H9 (cell line): ENCODE measurements at regions not wholly inside any gene's neighbourhood (a gene's known extent, or its start where the extent isn't known, plus 50 kb on each side); places are given as distances from the start of the nearest gene placed in this dataset.

Experiments used
- DNase-seq: peaks from one replicate; pipeline ENCODE4 v3.0.0-alpha.2; 2017
- H2AFZ ChIP-seq: one replicate; pipeline ENCODE4 v1.6.1; 2013; ENCODE audit warnings: mild to moderate bottlenecking, low read length, control low read depth, moderate library complexity
- H2AK5ac ChIP-seq: 2 replicates; pipeline ENCODE4 v1.6.1; 2013; ENCODE audit warnings: low read length, control low read depth, mixed read lengths; ENCODE audit not compliant: insufficient read length
- H2BK120ac ChIP-seq: one replicate; pipeline ENCODE4 v1.6.1; 2013; ENCODE audit warnings: low read depth, mild to moderate bottlenecking, low read length, control low read depth, inconsistent platforms; ENCODE audit not compliant: poor library complexity, severe bottlenecking
- H2BK12ac ChIP-seq: 2 replicates; pipeline ENCODE4 v1.6.1; 2013; ENCODE audit warnings: low read length, control low read depth, mixed read lengths, low read depth; ENCODE audit not compliant: insufficient read length
- H2BK15ac ChIP-seq: 2 replicates; pipeline ENCODE4 v1.6.1; 2013; ENCODE audit warnings: low read depth, low read length, control low read depth
- H2BK20ac ChIP-seq: one replicate; pipeline ENCODE4 v1.6.1; 2013; ENCODE audit warnings: low read depth, mild to moderate bottlenecking, low read length, control low read depth, inconsistent platforms; ENCODE audit not compliant: poor library complexity, severe bottlenecking
- H2BK5ac ChIP-seq: 2 replicates; pipeline ENCODE4 v1.6.1; 2013; ENCODE audit warnings: low read length, control low read depth, mixed read lengths; ENCODE audit not compliant: insufficient read length
- H3K14ac ChIP-seq: 2 replicates; pipeline ENCODE4 v1.6.1; 2013; ENCODE audit warnings: low read length, control low read depth; ENCODE audit not compliant: insufficient read depth
- H3K18ac ChIP-seq: 2 replicates; pipeline ENCODE4 v1.6.1; 2013; ENCODE audit warnings: low read depth, mild to moderate bottlenecking, mixed read lengths, low read length, control low read depth; ENCODE audit not compliant: insufficient read length
- H3K23ac ChIP-seq: 2 replicates; pipeline ENCODE4 v1.6.1; 2013; ENCODE audit warnings: low read length, control low read depth, mixed read lengths, low read depth; ENCODE audit not compliant: insufficient read length
- H3K23me2 ChIP-seq: 2 replicates; pipeline ENCODE4 v1.6.1; 2013; ENCODE audit warnings: low read depth, mild to moderate bottlenecking, mixed read lengths, low read length, control low read depth; ENCODE audit not compliant: insufficient read length, poor library complexity, severe bottlenecking
- H3K27ac ChIP-seq: 2 replicates; pipeline ENCODE4 v1.5.1; 2013; ENCODE audit warnings: low read length, control low read depth, mixed read lengths, low read depth; ENCODE audit not compliant: insufficient read length
- H3K27me3 ChIP-seq: 2 replicates; pipeline ENCODE4 v1.6.1; 2013; ENCODE audit warnings: low read length, control low read depth, inconsistent platforms; ENCODE audit not compliant: insufficient read depth
- H3K4ac ChIP-seq: 2 replicates; pipeline ENCODE4 v1.6.1; 2013; ENCODE audit warnings: low read depth, mild to moderate bottlenecking, control low read depth, inconsistent platforms, low read length, moderate library complexity
- H3K4me1 ChIP-seq: 2 replicates; pipeline ENCODE4 v1.6.1; 2013; ENCODE audit warnings: low read length, control low read depth, inconsistent platforms; ENCODE audit not compliant: insufficient read depth
- H3K4me2 ChIP-seq: 2 replicates; pipeline ENCODE4 v1.6.1; 2013; ENCODE audit warnings: low read length, control low read depth, mixed read lengths; ENCODE audit not compliant: insufficient read length, insufficient read depth
- H3K56ac ChIP-seq: 2 replicates; pipeline ENCODE4 v1.6.1; 2013; ENCODE audit warnings: low read depth, mild to moderate bottlenecking, mixed read lengths, low read length, control low read depth; ENCODE audit not compliant: insufficient read length
- H3K79me1 ChIP-seq: 2 replicates; pipeline ENCODE4 v1.6.1; 2013; ENCODE audit warnings: low read depth, mild to moderate bottlenecking, moderate library complexity, low read length, control low read depth, inconsistent platforms; ENCODE audit not compliant: insufficient read depth, poor library complexity, severe bottlenecking
- H3K79me2 ChIP-seq: 2 replicates; pipeline ENCODE4 v1.6.1; 2013; ENCODE audit warnings: low read length, control low read depth, inconsistent platforms; ENCODE audit not compliant: insufficient read depth
- H3K9ac ChIP-seq: 2 replicates; pipeline ENCODE4 v1.6.1; 2013; ENCODE audit warnings: low read length, control low read depth, mixed read lengths; ENCODE audit not compliant: insufficient read length; ENCODE audit errors: extremely low read depth
- H3K9me3 ChIP-seq: one replicate; pipeline ENCODE4 v1.6.1; 2013; ENCODE audit warnings: low read depth, low read length, inconsistent platforms; ENCODE audit not compliant: control insufficient read depth
- H3T11ph ChIP-seq: one replicate; pipeline ENCODE4 v1.6.1; 2013; ENCODE audit warnings: mild to moderate bottlenecking, low read length, control low read depth, inconsistent platforms
- H4K20me1 ChIP-seq: one replicate; pipeline ENCODE4 v1.6.1; 2013; ENCODE audit not compliant: control insufficient read depth, insufficient read length, insufficient read depth
- H4K5ac ChIP-seq: 2 replicates; pipeline ENCODE4 v1.6.1; 2013; ENCODE audit warnings: low read depth, mild to moderate bottlenecking, mixed read lengths, low read length, control low read depth; ENCODE audit not compliant: insufficient read length
- H4K8ac ChIP-seq: replicated peaks from 2 replicates; pipeline ENCODE4 v1.6.1; 2013; ENCODE audit warnings: low read length, control low read depth, mixed read lengths, low read depth; ENCODE audit not compliant: insufficient read length
- H4K91ac ChIP-seq: 2 replicates; pipeline ENCODE4 v1.6.1; 2013; ENCODE audit warnings: low read depth, mild to moderate bottlenecking, moderate library complexity, mixed read lengths, low read length, control low read depth; ENCODE audit not compliant: insufficient read length
- H3K27ac Mint-ChIP-seq, 3 experiments: 2 replicates in 2 of 3; 3 replicates in 1 of 3; pipeline ENCODE4 v1.8.0; 2020 to 2021; ENCODE audit warnings: mixed read lengths in 3 of 3, mild to moderate bottlenecking in 1 of 3, moderate library complexity in 1 of 3
- H3K27me3 Mint-ChIP-seq: 2 replicates; pipeline ENCODE4 v1.8.0; 2021; ENCODE audit warnings: low read depth, mild to moderate bottlenecking, moderate library complexity, mixed read lengths
- H3K36me3 Mint-ChIP-seq, 3 experiments: 2 replicates in 2 of 3; 3 replicates in 1 of 3; pipeline ENCODE4 v1.8.0; 2020 to 2021; ENCODE audit warnings: low read depth in 3 of 3, mixed read lengths in 3 of 3; ENCODE audit not compliant: insufficient read depth in 1 of 3
- H3K4me1 Mint-ChIP-seq, 2 experiments: 2 replicates each; pipeline ENCODE4 v1.8.0; 2020; ENCODE audit warnings: mixed read lengths in 2 of 2
- H3K4me3 Mint-ChIP-seq, 2 experiments: 2 replicates in 1 of 2; 3 replicates in 1 of 2; pipeline ENCODE4 v1.8.0; 2020 to 2021; ENCODE audit warnings: mild to moderate bottlenecking in 2 of 2, mixed read lengths in 2 of 2, moderate library complexity in 1 of 2
- H3K9me3 Mint-ChIP-seq, 2 experiments: 2 replicates in 1 of 2; 3 replicates in 1 of 2; pipeline ENCODE4 v1.8.0; 2020; ENCODE audit warnings: mild to moderate bottlenecking in 2 of 2, mixed read lengths in 2 of 2, moderate library complexity in 1 of 2
- WGBS: extraction: QIAGEN DNeasy Blood & Tissue Kit; methylation state at CpG from one replicate; pipeline ENCODE4 v1.1.7; 2013; ENCODE audit warnings: missing lambda C conversion rate, low lambda C conversion rate, mixed read lengths; ENCODE audit not compliant: insufficient read length; ENCODE audit errors: extremely low coverage; 5-methylcytosine and 5-hydroxymethylcytosine counted together
- TF ChIP-seq, protein P1 (sequence below): fragments of 200-600 bp; sonication (generic); conservative IDR thresholded peaks from 3 replicates; pipeline ENCODE4 v1.8.0; 2021; ENCODE audit warnings: antibody characterized with exemption, mild to moderate bottlenecking

DNA sequence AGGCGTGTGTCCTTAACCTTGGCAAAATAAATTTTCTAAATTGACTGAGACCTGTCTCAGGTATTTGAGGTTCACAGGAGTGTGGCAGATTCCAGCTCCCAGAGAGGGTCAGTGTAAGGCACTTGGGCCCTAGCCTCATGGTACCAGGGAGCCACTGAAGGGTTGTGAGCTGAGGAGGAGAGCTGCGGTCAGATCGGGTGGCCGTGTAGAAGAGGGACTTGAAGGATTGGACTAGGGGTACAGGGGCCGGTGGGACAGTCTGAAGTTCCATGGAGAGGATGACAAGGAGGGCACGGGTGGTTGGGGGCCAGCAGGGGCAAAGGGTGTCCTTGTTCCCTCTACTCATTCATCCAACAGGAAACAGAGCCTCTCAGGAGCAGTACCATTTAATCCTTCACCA is 327.0 kb upstream of the HS6ST1 start:
- peak overlapping the region; percentile 86 for H3K27ac ChIP-seq
- no peaks in the 10 kb centered on the region for H3K79me2 ChIP-seq
- H3K4me1 ChIP-seq = peaks cover 14% of the 10 kb centered on the region
- H4K20me1 ChIP-seq = no peaks in the 10 kb centered on the region
- H3K56ac ChIP-seq = no peak overlapping the region
- no peak overlapping the region for H3T11ph ChIP-seq
- H2BK120ac ChIP-seq = no peak overlapping the region
- no peak overlapping the region for H3K23ac ChIP-seq
- Mint-ChIP-seq H3K4me3 (peak overlapping the region in 1 of 2 experiments; percentile 49; a peak in 1 of 5 replicates), H3K27me3 (peaks cover 7% of the 10 kb centered on the region), H3K4me1 (peaks cover 60 to 67% of the 10 kb centered on the region in 2 experiments), H3K27ac (peak overlapping the region; percentile 96 to 98 (median 97); a peak in 6 of 7 replicates), H3K9me3 (peaks cover 0 to 3% of the 10 kb centered on the region in 2 experiments; a peak in 1 of 5 replicates), H3K36me3 (peaks cover 0 to 8% (median 2%) of the 10 kb centered on the region in 3 experiments; a peak in 3 of 7 replicates)
- no peak overlapping the region for H2BK20ac ChIP-seq
- TF ChIP-seq, protein P1, sequence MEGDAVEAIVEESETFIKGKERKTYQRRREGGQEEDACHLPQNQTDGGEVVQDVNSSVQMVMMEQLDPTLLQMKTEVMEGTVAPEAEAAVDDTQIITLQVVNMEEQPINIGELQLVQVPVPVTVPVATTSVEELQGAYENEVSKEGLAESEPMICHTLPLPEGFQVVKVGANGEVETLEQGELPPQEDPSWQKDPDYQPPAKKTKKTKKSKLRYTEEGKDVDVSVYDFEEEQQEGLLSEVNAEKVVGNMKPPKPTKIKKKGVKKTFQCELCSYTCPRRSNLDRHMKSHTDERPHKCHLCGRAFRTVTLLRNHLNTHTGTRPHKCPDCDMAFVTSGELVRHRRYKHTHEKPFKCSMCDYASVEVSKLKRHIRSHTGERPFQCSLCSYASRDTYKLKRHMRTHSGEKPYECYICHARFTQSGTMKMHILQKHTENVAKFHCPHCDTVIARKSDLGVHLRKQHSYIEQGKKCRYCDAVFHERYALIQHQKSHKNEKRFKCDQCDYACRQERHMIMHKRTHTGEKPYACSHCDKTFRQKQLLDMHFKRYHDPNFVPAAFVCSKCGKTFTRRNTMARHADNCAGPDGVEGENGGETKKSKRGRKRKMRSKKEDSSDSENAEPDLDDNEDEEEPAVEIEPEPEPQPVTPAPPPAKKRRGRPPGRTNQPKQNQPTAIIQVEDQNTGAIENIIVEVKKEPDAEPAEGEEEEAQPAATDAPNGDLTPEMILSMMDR = no peak
- no peaks in the 10 kb centered on the region for H3K23me2 ChIP-seq
- H2AFZ ChIP-seq = no peak overlapping the region
- H4K5ac ChIP-seq = no peak overlapping the region
- peak overlapping the region; percentile 66 for H3K18ac ChIP-seq
- peak overlapping the region; percentile 47 for H2BK12ac ChIP-seq
- peak overlapping the region; percentile 42 for H3K4me2 ChIP-seq
- H3K79me1 ChIP-seq = no peaks in the 10 kb centered on the region
- no peaks in the 10 kb centered on the region for H3K9me3 ChIP-seq
- H2BK15ac ChIP-seq = no peak overlapping the region
- no peak overlapping the region for H3K9ac ChIP-seq
- H3K4ac ChIP-seq = no peak overlapping the region
- H2BK5ac ChIP-seq = peak overlapping the region; percentile 27
- no peaks in the 10 kb centered on the region for H3K27me3 ChIP-seq
- no CpG with 5 or more reads among the region's 6 CpGs for WGBS
- peak; percentile 23 for DNase-seq
- no peak overlapping the region for H2AK5ac ChIP-seq
- peak overlapping the region; percentile 60; the same call in 1 of the 2 replicates for H3K14ac ChIP-seq
- no peak overlapping the region for H4K8ac ChIP-seq
- H4K91ac ChIP-seq = no peak overlapping the region
